AG04450 (cell line): ENCODE measurements at regions not wholly inside any gene's neighbourhood (a gene's known extent, or its start where the extent isn't known, plus 50 kb on each side); places are given as distances from the start of the nearest gene placed in this dataset.

Experiments used
- CTCF ChIA-PET: fragments of 300-600, 350-600 bp; formaldehyde crosslinking; extraction: SDS; loops from one replicate; lab custom pipeline; 2022; ENCODE audit warnings: antibody characterized with exemption, inconsistent platforms; lab: Charles Lee
- POLR2A ChIA-PET: fragments of 350-600 bp; formaldehyde crosslinking; extraction: SDS; loops from one replicate; lab custom pipeline; 2021; ENCODE audit warnings: antibody characterized with exemption, inconsistent platforms; lab: Yijun Ruan, JAX
- DNase-seq: peaks from one replicate; pipeline ENCODE4 v3.0.0-alpha.2; 2011; ENCODE audit warnings: low read depth, low spot score
- H3K27ac ChIP-seq: one replicate; pipeline ENCODE4 v1.5.1; 2012; ENCODE audit warnings: low read depth, low read length, control low read depth
- H3K27me3 ChIP-seq: one replicate; pipeline ENCODE4 v1.6.0; 2012; ENCODE audit warnings: low read length; ENCODE audit not compliant: control insufficient read depth, insufficient read depth
- H3K4me3 ChIP-seq: 2 replicates; pipeline ENCODE4 v1.5.1; 2011; ENCODE audit warnings: mild to moderate bottlenecking, low read depth, low read length, control low read depth
- H3K9me3 ChIP-seq: 2 replicates; pipeline ENCODE4 v1.5.1; 2012; ENCODE audit warnings: low read length; ENCODE audit not compliant: control insufficient read depth, insufficient read depth
- CTCF ChIP-seq: IDR thresholded peaks from 2 replicates; pipeline ENCODE4 v1.5.1; 2011; ENCODE audit warnings: low read depth, low read length, control low read depth, inconsistent platforms

DNA sequence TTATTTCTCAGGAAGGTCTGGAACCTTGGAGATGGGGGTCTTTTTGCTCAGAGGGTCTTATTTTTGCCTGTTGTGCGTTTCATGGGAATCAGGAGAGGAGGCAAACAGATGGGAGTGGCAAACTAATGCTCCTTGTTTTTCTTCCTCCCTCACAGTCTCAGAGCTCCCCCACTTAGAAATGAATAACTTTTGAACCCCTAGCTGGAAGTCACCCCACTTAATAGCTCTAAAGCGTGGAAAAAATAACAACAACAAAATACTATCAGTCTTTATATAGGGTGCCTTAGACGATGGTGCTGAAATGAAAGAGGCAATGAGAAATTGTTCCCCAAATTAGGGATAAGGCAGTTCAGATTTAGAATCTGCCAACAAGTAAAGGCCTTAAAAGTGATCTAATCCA, 76.8 kb upstream of the BDNF start:
- no peak for TF ChIP-seq CTCF
- H3K27ac ChIP-seq = no peak overlapping the region
- ChIA-PET POLR2A (no interaction called here), CTCF (no interaction called here)
- no peak overlapping the region for H3K4me3 ChIP-seq
- no peaks in the 10 kb centered on the region for H3K9me3 ChIP-seq
- DNase-seq = no peak
- H3K27me3 ChIP-seq = no peaks in the 10 kb centered on the region

DNA sequence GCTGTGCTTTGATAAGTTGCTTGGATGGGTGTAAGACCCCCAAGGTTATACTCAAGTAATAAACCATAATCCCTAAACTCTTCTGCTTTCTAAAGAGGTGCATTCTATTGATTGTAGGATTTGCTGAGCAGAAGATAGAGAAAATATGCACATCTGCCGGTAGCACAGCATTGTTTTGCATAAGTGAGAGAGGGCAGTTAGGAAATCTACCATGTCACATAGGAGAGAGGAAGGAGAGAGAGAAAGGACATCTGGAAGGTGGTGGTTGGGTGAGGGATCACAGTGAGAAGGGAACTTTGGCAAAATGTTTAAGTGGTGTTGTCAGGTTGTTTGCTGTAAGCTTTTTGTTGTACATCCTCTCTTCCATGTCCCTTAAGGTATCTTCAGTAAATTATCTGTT, 73.6 kb upstream of the BDNF start:
- H3K9me3 ChIP-seq = no peaks in the 10 kb centered on the region
- no peak for TF ChIP-seq CTCF
- H3K27me3 ChIP-seq = no peaks in the 10 kb centered on the region
- no peak overlapping the region for H3K27ac ChIP-seq
- no peak for DNase-seq
- POLR2A ChIA-PET = no interaction called here
- no peak overlapping the region for H3K4me3 ChIP-seq
- CTCF ChIA-PET = no interaction called here

DNA sequence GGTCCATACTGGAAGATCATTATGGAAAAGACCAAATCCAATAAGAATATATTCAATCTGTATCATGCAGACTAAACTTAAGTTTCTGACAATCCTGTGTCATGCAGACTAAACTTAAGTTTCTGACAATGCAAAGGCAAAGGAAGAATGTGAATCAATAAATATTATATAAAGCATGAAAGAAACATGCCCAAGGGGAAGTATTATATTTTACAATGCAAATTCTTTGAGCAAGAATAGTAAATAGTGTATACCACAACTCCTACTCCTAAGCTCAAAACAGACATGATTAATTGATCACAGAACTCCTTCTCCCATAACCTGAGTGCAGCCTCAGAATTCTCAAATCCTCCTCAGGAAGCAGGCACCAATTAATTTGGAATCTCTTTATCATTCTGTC, 71.3 kb upstream of the BDNF start:
- CTCF ChIA-PET = no interaction called here
- POLR2A ChIA-PET = no interaction called here

GRCh38 chr11:27770576-27770975, 70.3 kb upstream of the BDNF start:
- no peaks in the 10 kb centered on the region for H3K9me3 ChIP-seq
- no peak for TF ChIP-seq CTCF
- POLR2A ChIA-PET = no interaction called here
- no peak for DNase-seq
- H3K27me3 ChIP-seq = no peaks in the 10 kb centered on the region
- no peak overlapping the region for H3K4me3 ChIP-seq
- H3K27ac ChIP-seq = no peak overlapping the region
- CTCF ChIA-PET = no interaction called here

More for the DNA sequence above, 71.3 kb upstream of the BDNF start:
- no peak overlapping the region for H3K4me3 ChIP-seq
- H3K27ac ChIP-seq = no peak overlapping the region
- H3K9me3 ChIP-seq = no peaks in the 10 kb centered on the region
- no peaks in the 10 kb centered on the region for H3K27me3 ChIP-seq
- DNase-seq = no peak
- TF ChIP-seq CTCF = no peak

GRCh38 chr11:27763736-27764135, 63.5 kb upstream of the BDNF start:
- Histone ChIP-seq H3K9me3 (no peaks in the 10 kb centered on the region), H3K4me3 (no peak overlapping the region), H3K27me3 (no peaks in the 10 kb centered on the region), H3K27ac (no peak overlapping the region)
- DNase-seq = no peak
- CTCF ChIA-PET = no interaction called here
- no peak for TF ChIP-seq CTCF
- POLR2A ChIA-PET = no interaction called here
